ENCODE measurements at regions not wholly inside any gene's neighbourhood (a gene's known extent, or its start where the extent isn't known, plus 50 kb on each side); places are given as distances from the start of the nearest gene placed in this dataset.

- no peak for DNase-seq (ENCODE audit: low read depth)
- no peak for TF ChIP-seq CTCF (IDR thresholded peaks at IDR 0.05; ENCODE audit: control insufficient read depth, insufficient read depth, low read depth, low read length, missing control alignments)
- H3K4me3 ChIP-seq (ENCODE audit: control insufficient read depth, low read depth, low read length): no peak overlapping the region
These were observed 542.1 kb downstream of the IRX1 start for GRCh38 chr5:4137781-4138180.

GRCh38 chr5:4142842-4143241 lies 547.2 kb downstream of the IRX1 start:
- no peak overlapping the region for H3K4me3 ChIP-seq (ENCODE audit: control insufficient read depth, low read depth, low read length)
- no peak for TF ChIP-seq CTCF (IDR thresholded peaks at IDR 0.05; ENCODE audit: control insufficient read depth, insufficient read depth, low read depth, low read length, missing control alignments)
- DNase-seq (ENCODE audit: low read depth): no peak

GRCh38 chr5:4144411-4145007 lies 548.9 kb downstream of the IRX1 start:
- TF ChIP-seq CTCF (IDR thresholded peaks at IDR 0.05; ENCODE audit: control insufficient read depth, insufficient read depth, low read depth, low read length, missing control alignments): no peak
- H3K4me3 ChIP-seq (ENCODE audit: control insufficient read depth, low read depth, low read length): no peak overlapping the region
- no peak for DNase-seq (ENCODE audit: low read depth)

GRCh38 chr5:4145511-4145910 lies 549.9 kb downstream of the IRX1 start:
- no peak for TF ChIP-seq CTCF (IDR thresholded peaks at IDR 0.05; ENCODE audit: control insufficient read depth, insufficient read depth, low read depth, low read length, missing control alignments)
- DNase-seq (ENCODE audit: low read depth): no peak
- no peak overlapping the region for H3K4me3 ChIP-seq (ENCODE audit: control insufficient read depth, low read depth, low read length)

GRCh38 chr5:4148009-4148408 lies 552.4 kb downstream of the IRX1 start:
- DNase-seq (ENCODE audit: low read depth): no peak
- no peak for TF ChIP-seq CTCF (IDR thresholded peaks at IDR 0.05; ENCODE audit: control insufficient read depth, insufficient read depth, low read depth, low read length, missing control alignments)
- no peak overlapping the region for H3K4me3 ChIP-seq (ENCODE audit: control insufficient read depth, low read depth, low read length)

- DNase-seq (ENCODE audit: low read depth): no peak
- no peak overlapping the region for H3K4me3 ChIP-seq (ENCODE audit: control insufficient read depth, low read depth, low read length)
- no peak for TF ChIP-seq CTCF (IDR thresholded peaks at IDR 0.05; ENCODE audit: control insufficient read depth, insufficient read depth, low read depth, low read length, missing control alignments)
These were observed 554.4 kb downstream of the IRX1 start for GRCh38 chr5:4150067-4150466.

GRCh38 chr5:4156153-4156552 lies 560.5 kb downstream of the IRX1 start:
- TF ChIP-seq CTCF (IDR thresholded peaks at IDR 0.05; ENCODE audit: control insufficient read depth, insufficient read depth, low read depth, low read length, missing control alignments): no peak
- DNase-seq (ENCODE audit: low read depth): no peak
- no peak overlapping the region for H3K4me3 ChIP-seq (ENCODE audit: control insufficient read depth, low read depth, low read length)

All from AG09309 (cell line).